Glomerular endothelial cell (primary cell): ENCODE measurements at regions not wholly inside any gene's neighbourhood (a gene's known extent, or its start where the extent isn't known, plus 50 kb on each side); places are given as distances from the start of the nearest gene placed in this dataset.
A peak's percentile ranks its signal among the peaks of the same experiment; 100 is the strongest.

Experiments used
- DNase-seq: peaks from one replicate; pipeline ENCODE4 v3.0.0-alpha.2; 2011; ENCODE audit warnings: low read depth, low spot score; ENCODE audit errors: extremely low read depth

GRCh38 chr4:100130964-100131363, 59.3 kb downstream of the DDIT4L start:
- DNase-seq, result no peak

GRCh38 chr4:100130491-100130890, 59.8 kb downstream of the DDIT4L start:
- no peak for DNase-seq

GRCh38 chr4:100129774-100130173, 60.5 kb downstream of the DDIT4L start:
- no peak for DNase-seq

- no peak for DNase-seq
These were observed 61.9 kb downstream of the DDIT4L start for GRCh38 chr4:100128338-100128737.

GRCh38 chr4:100124715-100125114, 65.6 kb downstream of the DDIT4L start:
- DNase-seq, result no peak

GRCh38 chr4:100118181-100118580, 72.1 kb downstream of the DDIT4L start:
- DNase-seq, result no peak

- no peak for DNase-seq
These were observed 72.5 kb downstream of the DDIT4L start for GRCh38 chr4:100117750-100118149.

GRCh38 chr4:100114909-100115308, 75.4 kb downstream of the DDIT4L start:
- DNase-seq, result no peak

GRCh38 chr4:100113732-100114131, 76.5 kb downstream of the DDIT4L start:
- DNase-seq, result no peak

- DNase-seq, result no peak
These were observed 77.2 kb downstream of the DDIT4L start for GRCh38 chr4:100113096-100113495.

GRCh38 chr4:100109921-100110320, 80.3 kb downstream of the DDIT4L start:
- DNase-seq, result no peak

- no peak for DNase-seq
These were observed 81.4 kb downstream of the DDIT4L start for GRCh38 chr4:100108869-100109268.

- DNase-seq, result no peak
These were observed 83.3 kb downstream of the DDIT4L start for GRCh38 chr4:100106982-100107381.

- DNase-seq, result no peak
These were observed 86.6 kb downstream of the DDIT4L start for GRCh38 chr4:100103671-100104070.

GRCh38 chr4:100100985-100101384, 89.3 kb downstream of the DDIT4L start:
- DNase-seq, result no peak

GRCh38 chr4:100099746-100100145, 90.5 kb downstream of the DDIT4L start:
- DNase-seq, result no peak

- DNase-seq, result no peak
These were observed 91.6 kb downstream of the DDIT4L start for GRCh38 chr4:100098681-100099080.

- no peak for DNase-seq
These were observed 92.2 kb downstream of the DDIT4L start for GRCh38 chr4:100098011-100098545.

- peak; percentile 34 for DNase-seq
These were observed 94.3 kb downstream of the DDIT4L start for GRCh38 chr4:100095729-100096595.

- peak; percentile 67 for DNase-seq
These were observed 97.0 kb downstream of the DDIT4L start for GRCh38 chr4:100093091-100093866.

- no peak for DNase-seq
These were observed 102.5 kb downstream of the DDIT4L start for GRCh38 chr4:100087743-100088142.
